ENCODE measurements at regions not wholly inside any gene's neighbourhood (a gene's known extent, or its start where the extent isn't known, plus 50 kb on each side); places are given as distances from the start of the nearest gene placed in this dataset.

GRCh38 chr5:98111686-98112085, 661.8 kb upstream of the RGMB start:
- H3K9me3 Mint-ChIP-seq, result peaks cover 10% of the 10 kb centered on the region
- TF ChIP-seq CTCF (IDR thresholded peaks at IDR 0.05; ENCODE audit: unreplicated experiment in 3 of 3), result no peak

GRCh38 chr5:98121036-98121936, 652.2 kb upstream of the RGMB start:
- Mint-ChIP-seq H3K27me3 (ENCODE audit: low read depth) (no peaks in the 10 kb centered on the region), H3K27ac (no peak overlapping the region), H3K4me3 (no peak overlapping the region), H3K9me3 (peaks cover under 1% of the 10 kb centered on the region), H3K36me3 (ENCODE audit: low read depth) (no peaks in the 10 kb centered on the region), H3K4me1 (no peaks in the 10 kb centered on the region)
- no peak for TF ChIP-seq CTCF (IDR thresholded peaks at IDR 0.05; ENCODE audit: unreplicated experiment in 3 of 3)

More at GRCh38 chr5:98111686-98112085, 661.8 kb upstream of the RGMB start:
- H3K4me3 Mint-ChIP-seq, result no peak overlapping the region
- no peaks in the 10 kb centered on the region for H3K36me3 Mint-ChIP-seq (ENCODE audit: low read depth)
- peaks cover 5% of the 10 kb centered on the region for H3K4me1 Mint-ChIP-seq
- no peak overlapping the region for H3K27ac Mint-ChIP-seq
- H3K27me3 Mint-ChIP-seq (ENCODE audit: low read depth), result peaks cover 6% of the 10 kb centered on the region

- H3K36me3 Mint-ChIP-seq (ENCODE audit: low read depth), result no peaks in the 10 kb centered on the region
- no peak for TF ChIP-seq CTCF (IDR thresholded peaks at IDR 0.05; ENCODE audit: unreplicated experiment in 3 of 3)
- H3K9me3 Mint-ChIP-seq, result no peaks in the 10 kb centered on the region
- no peaks in the 10 kb centered on the region for H3K27me3 Mint-ChIP-seq (ENCODE audit: low read depth)
- H3K4me1 Mint-ChIP-seq, result no peaks in the 10 kb centered on the region
- no peak overlapping the region for H3K27ac Mint-ChIP-seq
- no peak overlapping the region for H3K4me3 Mint-ChIP-seq
Measured at GRCh38 chr5:98128271-98128670, 645.2 kb upstream of the RGMB start.

DNA sequence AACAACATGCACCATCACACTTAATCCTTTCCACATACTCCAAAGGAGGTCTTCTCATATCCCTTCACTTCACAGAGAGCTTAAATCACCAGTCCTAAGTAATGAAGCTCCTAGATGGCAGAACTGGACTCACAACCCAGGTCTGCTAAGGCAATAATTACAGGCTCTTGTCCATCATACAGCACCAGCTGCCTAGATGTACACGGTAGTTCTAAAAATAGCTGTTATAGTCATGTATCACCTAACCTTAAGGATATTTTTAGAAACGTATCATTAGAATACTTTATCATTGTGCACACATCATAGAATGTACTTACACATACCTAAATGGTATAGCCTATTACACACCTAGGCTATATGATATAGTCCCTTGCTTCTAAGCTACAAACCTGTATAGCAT, 644.6 kb upstream of the RGMB start:
- Mint-ChIP-seq H3K4me1 (no peaks in the 10 kb centered on the region), H3K4me3 (no peak overlapping the region), H3K27ac (no peak overlapping the region), H3K9me3 (no peaks in the 10 kb centered on the region), H3K27me3 (ENCODE audit: low read depth) (no peaks in the 10 kb centered on the region), H3K36me3 (ENCODE audit: low read depth) (no peaks in the 10 kb centered on the region)
- TF ChIP-seq CTCF (IDR thresholded peaks at IDR 0.05; ENCODE audit: unreplicated experiment in 3 of 3), result no peak

GRCh38 chr5:98130261-98131035, 643.0 kb upstream of the RGMB start:
- H3K27me3 Mint-ChIP-seq (ENCODE audit: low read depth), result no peaks in the 10 kb centered on the region
- H3K9me3 Mint-ChIP-seq, result no peaks in the 10 kb centered on the region
- no peak overlapping the region for H3K27ac Mint-ChIP-seq
- TF ChIP-seq CTCF (IDR thresholded peaks at IDR 0.05; ENCODE audit: unreplicated experiment in 3 of 3), result no peak
- H3K36me3 Mint-ChIP-seq (ENCODE audit: low read depth), result no peaks in the 10 kb centered on the region
- no peaks in the 10 kb centered on the region for H3K4me1 Mint-ChIP-seq
- no peak overlapping the region for H3K4me3 Mint-ChIP-seq
